ENCODE measurements at regions not wholly inside any gene's neighbourhood (a gene's known extent, or its start where the extent isn't known, plus 50 kb on each side); places are given as distances from the start of the nearest gene placed in this dataset.

- TF ChIP-seq EZH2 (IDR thresholded peaks at IDR 0.05; ENCODE audit: low read length, missing control alignments) (no peak), CTCF (conservative IDR thresholded peaks at IDR 0.05 in 1 of 2, IDR thresholded peaks at IDR 0.05 in 1 of 2; ENCODE audit: low read depth in 1 of 2, low read length in 2 of 2) (no peak)
Observed at GRCh38 chr6:14995208-14995607, 250.7 kb upstream of the JARID2 start.
